Chondrocyte (in vitro differentiated cells): ENCODE measurements at regions not wholly inside any gene's neighbourhood (a gene's known extent, or its start where the extent isn't known, plus 50 kb on each side); places are given as distances from the start of the nearest gene placed in this dataset.

Source experiments
- DNase-seq: peaks from one replicate; pipeline ENCODE4 v3.0.0; 2021; ENCODE audit warnings: mixed read lengths, low spot score
- H3K27ac Mint-ChIP-seq: one replicate; pipeline ENCODE4 v1.8.0; 2021; ENCODE audit warnings: mild to moderate bottlenecking, moderate library complexity, mixed read lengths; ENCODE audit not compliant: unreplicated experiment
- H3K27me3 Mint-ChIP-seq: 2 replicates; pipeline ENCODE4 v1.8.0; 2021; ENCODE audit warnings: low read depth, mixed read lengths
- H3K36me3 Mint-ChIP-seq: 2 replicates; pipeline ENCODE4 v1.8.0; 2021; ENCODE audit warnings: low read depth, mixed read lengths
- H3K4me1 Mint-ChIP-seq: 2 replicates; pipeline ENCODE4 v1.8.0; 2021; ENCODE audit warnings: low read depth, mild to moderate bottlenecking, mixed read lengths
- H3K4me3 Mint-ChIP-seq: one replicate; pipeline ENCODE4 v1.8.0; 2021; ENCODE audit warnings: mild to moderate bottlenecking, moderate library complexity, mixed read lengths; ENCODE audit not compliant: unreplicated experiment
- H3K9me3 Mint-ChIP-seq: 2 replicates; pipeline ENCODE4 v1.8.0; 2021; ENCODE audit warnings: low read depth, mixed read lengths
- CTCF ChIP-seq: fragments of 200-600 bp; sonication (generic); IDR thresholded peaks from 2 replicates; pipeline ENCODE4 v1.5.0; 2021; ENCODE audit warnings: antibody characterized with exemption, mild to moderate bottlenecking, moderate library complexity

DNA sequence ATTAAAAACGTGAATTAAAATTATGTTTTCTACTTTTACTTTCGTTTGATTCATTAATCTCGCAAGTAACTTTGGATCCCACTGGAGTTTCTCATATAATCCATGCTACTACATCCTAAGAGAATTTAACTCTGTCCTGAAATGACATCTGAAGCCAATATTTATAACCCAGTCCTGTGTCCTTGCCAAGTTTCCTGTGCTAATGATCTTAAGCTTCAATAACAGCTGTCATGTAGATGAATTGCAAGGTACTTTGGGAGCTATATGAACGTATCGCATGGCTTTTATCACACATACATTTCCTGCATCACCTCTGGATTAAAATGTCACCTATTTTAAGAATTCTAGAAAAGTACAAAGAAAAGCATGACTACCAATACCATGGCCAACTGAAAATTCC lies 833.8 kb upstream of the CITED2 start:
- Mint-ChIP-seq H3K4me3 (no peak overlapping the region), H3K27ac (no peak overlapping the region), H3K4me1 (peaks cover 29% of the 10 kb centered on the region), H3K9me3 (peaks cover 2% of the 10 kb centered on the region), H3K27me3 (no peaks in the 10 kb centered on the region), H3K36me3 (peaks cover 1% of the 10 kb centered on the region)
- no peak for TF ChIP-seq CTCF
- DNase-seq, result no peak

DNA sequence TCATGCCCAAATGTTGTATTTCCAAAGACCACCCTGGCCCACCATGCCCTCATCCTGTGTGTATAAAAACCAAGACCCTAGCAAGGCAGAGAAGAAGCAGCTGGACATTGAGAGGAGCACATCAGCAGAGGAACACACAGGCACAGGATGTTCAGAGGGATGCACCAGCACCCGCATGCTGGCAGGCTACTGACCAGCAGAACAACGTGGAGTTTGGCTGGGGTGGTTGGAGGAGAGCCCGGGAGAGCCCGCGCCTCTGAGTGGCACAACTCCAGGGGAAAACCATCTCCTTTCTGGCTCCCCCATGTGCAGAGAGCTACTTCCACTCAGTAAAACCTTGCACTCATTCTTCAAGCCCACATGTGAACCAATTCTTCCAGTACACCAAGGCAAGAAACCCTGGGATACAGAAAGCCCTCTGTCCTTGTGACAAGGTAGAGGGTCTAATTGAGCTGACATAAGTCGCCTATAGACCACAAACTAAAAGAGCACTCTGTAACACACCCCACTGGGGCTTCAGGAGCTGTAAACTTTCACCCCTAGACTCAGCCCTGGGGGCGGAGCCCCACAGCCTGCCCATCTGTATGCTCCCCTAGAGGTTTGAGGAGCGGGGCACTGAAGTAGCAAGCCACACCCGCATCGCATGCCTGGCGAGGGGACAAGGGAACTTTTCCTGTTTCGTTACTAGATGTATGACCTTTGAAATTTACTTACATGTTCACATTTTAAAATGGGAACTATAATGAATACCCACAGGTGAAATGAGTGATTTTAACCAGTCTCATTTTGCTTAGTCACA lies 831.5 kb upstream of the CITED2 start:
- Mint-ChIP-seq H3K9me3 (peaks cover 9% of the 10 kb centered on the region), H3K4me1 (peaks cover 42% of the 10 kb centered on the region), H3K27me3 (no peaks in the 10 kb centered on the region), H3K36me3 (peaks cover 1% of the 10 kb centered on the region), H3K4me3 (no peak overlapping the region), H3K27ac (no peak overlapping the region)
- TF ChIP-seq CTCF, result no peak
- peak; percentile 55 for DNase-seq

DNA sequence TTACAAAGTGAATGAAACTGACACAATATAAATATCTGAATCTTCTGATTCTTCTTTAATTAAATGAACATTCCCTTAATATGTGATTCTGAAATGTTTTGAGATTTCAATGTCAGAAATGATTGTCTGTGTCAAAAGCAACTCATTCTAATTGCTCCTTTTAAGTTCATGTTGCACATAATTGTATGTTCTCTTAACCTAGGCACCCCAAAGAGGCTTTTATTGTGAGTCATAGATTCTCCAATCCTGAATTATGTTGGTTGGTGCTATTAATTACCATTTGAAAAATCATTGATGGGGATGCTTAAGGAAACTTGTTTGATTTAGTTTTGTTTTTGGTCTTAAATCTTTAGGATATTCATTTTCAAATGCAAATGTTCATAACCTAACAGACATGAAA lies 829.7 kb upstream of the CITED2 start:
- no peak for DNase-seq
- Mint-ChIP-seq H3K4me3 (no peak overlapping the region), H3K27me3 (no peaks in the 10 kb centered on the region), H3K36me3 (peaks cover 1% of the 10 kb centered on the region), H3K4me1 (peaks cover 40% of the 10 kb centered on the region), H3K27ac (peak overlapping the region; percentile 84), H3K9me3 (peaks cover 10% of the 10 kb centered on the region)
- no peak for TF ChIP-seq CTCF

GRCh38 chr6:140203661-140204147 lies 829.3 kb upstream of the CITED2 start:
- H3K27me3 Mint-ChIP-seq, result no peaks in the 10 kb centered on the region
- peaks cover 10% of the 10 kb centered on the region for H3K9me3 Mint-ChIP-seq
- peak overlapping the region; percentile 19 for H3K4me3 Mint-ChIP-seq
- no peak for TF ChIP-seq CTCF
- DNase-seq, result no peak
- peak overlapping the region; percentile 84 for H3K27ac Mint-ChIP-seq
- peaks cover 42% of the 10 kb centered on the region for H3K4me1 Mint-ChIP-seq
- H3K36me3 Mint-ChIP-seq, result peaks cover 1% of the 10 kb centered on the region

GRCh38 chr6:140202964-140203515 lies 828.6 kb upstream of the CITED2 start:
- Mint-ChIP-seq H3K36me3 (peaks cover 1% of the 10 kb centered on the region), H3K27me3 (no peaks in the 10 kb centered on the region), H3K27ac (peak overlapping the region; percentile 84), H3K9me3 (peaks cover 10% of the 10 kb centered on the region), H3K4me1 (peaks cover 39% of the 10 kb centered on the region), H3K4me3 (no peak overlapping the region)
- no peak for TF ChIP-seq CTCF
- no peak for DNase-seq
